ENCODE measurements at regions not wholly inside any gene's neighbourhood (a gene's known extent, or its start where the extent isn't known, plus 50 kb on each side); places are given as distances from the start of the nearest gene placed in this dataset.

- Histone ChIP-seq H3K9ac (ENCODE audit: insufficient read depth in 1 of 2, low read length in 2 of 2) (no peak overlapping the region), H3K4me1 (ENCODE audit: control insufficient read depth in 5 of 5, insufficient read depth in 5 of 5, low read length in 5 of 5) (peaks cover 0 to 16% (median 2%) of the 10 kb centered on the region in 5 donors), H3K4me3 (no peak overlapping the region), H3K9me3 (ENCODE audit: control insufficient read depth in 4 of 4, insufficient read depth in 3 of 4, low read length in 3 of 4) (no peaks in the 10 kb centered on the region), H3K27me3 (ENCODE audit: control insufficient read depth in 3 of 3, insufficient read depth in 3 of 3, low read length in 2 of 3) (no peaks in the 10 kb centered on the region), H3K36me3 (ENCODE audit: control insufficient read depth in 4 of 4, insufficient read depth in 4 of 4, low read length in 4 of 4) (no peaks in the 10 kb centered on the region), H3K27ac (ENCODE audit: low read depth in 1 of 2, low read length in 1 of 2) (no peak overlapping the region)
- 66 to 81% methylated on average over 2 of the region's 2 CpGs for WGBS, 2 donors
- ATAC-seq (ENCODE audit: insufficient read depth, low FRiP score) = no peak
- peak in 2 of 3 donors; percentile 36 to 38 for DNase-seq
- TF ChIP-seq, protein P1, sequence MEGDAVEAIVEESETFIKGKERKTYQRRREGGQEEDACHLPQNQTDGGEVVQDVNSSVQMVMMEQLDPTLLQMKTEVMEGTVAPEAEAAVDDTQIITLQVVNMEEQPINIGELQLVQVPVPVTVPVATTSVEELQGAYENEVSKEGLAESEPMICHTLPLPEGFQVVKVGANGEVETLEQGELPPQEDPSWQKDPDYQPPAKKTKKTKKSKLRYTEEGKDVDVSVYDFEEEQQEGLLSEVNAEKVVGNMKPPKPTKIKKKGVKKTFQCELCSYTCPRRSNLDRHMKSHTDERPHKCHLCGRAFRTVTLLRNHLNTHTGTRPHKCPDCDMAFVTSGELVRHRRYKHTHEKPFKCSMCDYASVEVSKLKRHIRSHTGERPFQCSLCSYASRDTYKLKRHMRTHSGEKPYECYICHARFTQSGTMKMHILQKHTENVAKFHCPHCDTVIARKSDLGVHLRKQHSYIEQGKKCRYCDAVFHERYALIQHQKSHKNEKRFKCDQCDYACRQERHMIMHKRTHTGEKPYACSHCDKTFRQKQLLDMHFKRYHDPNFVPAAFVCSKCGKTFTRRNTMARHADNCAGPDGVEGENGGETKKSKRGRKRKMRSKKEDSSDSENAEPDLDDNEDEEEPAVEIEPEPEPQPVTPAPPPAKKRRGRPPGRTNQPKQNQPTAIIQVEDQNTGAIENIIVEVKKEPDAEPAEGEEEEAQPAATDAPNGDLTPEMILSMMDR (IDR thresholded peaks at IDR 0.05; ENCODE audit: control extremely low read depth, extremely low read depth) = no peak
Observed at GRCh38 chr10:94075506-94075905, 81.8 kb downstream of the PLCE1 start.

DNA sequence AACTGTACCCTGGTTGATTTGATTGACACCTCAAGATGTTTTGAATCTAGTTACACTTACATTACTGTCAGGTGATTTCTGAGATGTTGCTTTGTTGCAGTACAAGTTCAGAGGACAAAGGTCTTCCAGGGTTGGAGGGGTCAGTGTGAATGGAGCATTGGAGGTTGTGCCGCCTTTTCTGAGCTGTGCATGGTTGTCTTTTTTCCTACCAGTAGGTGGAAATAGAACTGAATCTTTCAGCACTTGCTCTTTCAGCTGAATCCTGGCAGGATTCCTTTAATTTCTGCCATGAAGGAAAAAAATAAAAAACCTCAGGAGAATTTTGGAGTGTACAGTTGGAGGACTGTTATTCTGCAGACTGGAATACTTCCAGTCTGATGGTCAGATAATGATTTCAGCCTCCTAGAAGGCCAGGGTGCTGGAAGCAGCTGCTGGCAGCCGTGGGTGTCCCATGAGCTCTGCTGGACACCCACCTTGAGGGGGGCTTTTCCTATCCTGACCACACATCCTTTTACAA lies 82.7 kb downstream of the PLCE1 start:
- WGBS, 2 donors = 56 to 64% methylated on average over 2 of the region's 2 CpGs
- DNase-seq = peak; percentile 31 to 92 (median 91)
- Histone ChIP-seq H3K36me3 (ENCODE audit: control insufficient read depth in 4 of 4, insufficient read depth in 4 of 4, low read length in 4 of 4) (no peaks in the 10 kb centered on the region), H3K4me3 (no peak overlapping the region), H3K9me3 (ENCODE audit: control insufficient read depth in 4 of 4, insufficient read depth in 3 of 4, low read length in 3 of 4) (no peaks in the 10 kb centered on the region), H3K9ac (ENCODE audit: insufficient read depth in 1 of 2, low read length in 2 of 2) (peak overlapping the region in 1 of 2 donors; percentile 40), H3K4me1 (ENCODE audit: control insufficient read depth in 5 of 5, insufficient read depth in 5 of 5, low read length in 5 of 5) (peaks cover 0 to 16% (median 2%) of the 10 kb centered on the region in 5 donors), H3K27ac (ENCODE audit: low read depth in 1 of 2, low read length in 1 of 2) (no peak overlapping the region), H3K27me3 (ENCODE audit: control insufficient read depth in 3 of 3, insufficient read depth in 3 of 3, low read length in 2 of 3) (no peaks in the 10 kb centered on the region)
- no peak for ATAC-seq (ENCODE audit: insufficient read depth, low FRiP score)
- TF ChIP-seq, protein P1 (IDR thresholded peaks at IDR 0.05; ENCODE audit: control extremely low read depth, extremely low read depth) = no peak

GRCh38 chr10:94077042-94077441 lies 83.3 kb downstream of the PLCE1 start:
- Histone ChIP-seq H3K9ac (ENCODE audit: insufficient read depth in 1 of 2, low read length in 2 of 2) (no peak overlapping the region), H3K27me3 (ENCODE audit: control insufficient read depth in 3 of 3, insufficient read depth in 3 of 3, low read length in 2 of 3) (no peaks in the 10 kb centered on the region), H3K4me3 (no peak overlapping the region), H3K27ac (ENCODE audit: low read depth in 1 of 2, low read length in 1 of 2) (no peak overlapping the region), H3K36me3 (ENCODE audit: control insufficient read depth in 4 of 4, insufficient read depth in 4 of 4, low read length in 4 of 4) (no peaks in the 10 kb centered on the region), H3K9me3 (ENCODE audit: control insufficient read depth in 4 of 4, insufficient read depth in 3 of 4, low read length in 3 of 4) (no peaks in the 10 kb centered on the region), H3K4me1 (ENCODE audit: control insufficient read depth in 5 of 5, insufficient read depth in 5 of 5, low read length in 5 of 5) (peaks cover 0 to 16% (median 2%) of the 10 kb centered on the region in 5 donors)
- WGBS, 2 donors = 69 to 81% methylated on average over 4 of the region's 4 CpGs
- TF ChIP-seq, protein P1 (IDR thresholded peaks at IDR 0.05; ENCODE audit: control extremely low read depth, extremely low read depth) = no peak
- DNase-seq (peak in 1 of 3 donors; percentile 11), ATAC-seq (ENCODE audit: insufficient read depth, low FRiP score) (no peak)

DNA sequence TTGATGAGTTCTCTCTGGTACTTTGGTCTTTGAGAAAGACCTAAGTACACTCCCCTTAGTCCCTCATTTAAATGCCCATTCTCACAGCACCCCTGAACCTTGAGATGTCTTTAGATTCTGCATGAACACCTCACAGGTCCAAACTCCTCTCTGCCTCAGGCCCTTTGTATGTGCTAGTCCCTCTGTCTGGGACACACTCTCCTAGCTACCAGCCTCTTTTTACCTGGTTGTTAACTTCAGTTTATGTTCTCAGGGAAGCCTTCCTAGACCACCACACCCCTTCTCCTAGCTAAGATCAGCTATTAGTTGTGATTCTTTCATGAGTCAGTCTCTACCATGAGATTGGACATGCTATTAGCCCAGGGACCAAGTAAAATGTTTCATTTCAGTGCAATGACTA lies 86.4 kb downstream of the PLCE1 start:
- H3K36me3 ChIP-seq (ENCODE audit: control insufficient read depth in 4 of 4, insufficient read depth in 4 of 4, low read length in 4 of 4) = no peaks in the 10 kb centered on the region
- H3K9ac ChIP-seq (ENCODE audit: insufficient read depth in 1 of 2, low read length in 2 of 2) = no peak overlapping the region
- TF ChIP-seq, protein P1 (IDR thresholded peaks at IDR 0.05; ENCODE audit: control extremely low read depth, extremely low read depth) = no peak
- H3K27ac ChIP-seq (ENCODE audit: low read depth in 1 of 2, low read length in 1 of 2) = no peak overlapping the region
- H3K27me3 ChIP-seq (ENCODE audit: control insufficient read depth in 3 of 3, insufficient read depth in 3 of 3, low read length in 2 of 3) = no peaks in the 10 kb centered on the region
- no peak overlapping the region for H3K4me3 ChIP-seq
- DNase-seq = no peak
- peaks cover 0 to 21% (median 2%) of the 10 kb centered on the region in 5 donors for H3K4me1 ChIP-seq (ENCODE audit: control insufficient read depth in 5 of 5, insufficient read depth in 5 of 5, low read length in 5 of 5)
- no peak for ATAC-seq (ENCODE audit: insufficient read depth, low FRiP score)
- no peaks in the 10 kb centered on the region for H3K9me3 ChIP-seq (ENCODE audit: control insufficient read depth in 4 of 4, insufficient read depth in 3 of 4, low read length in 3 of 4)
